Vagina (tissue), 2 donors: ENCODE measurements at regions not wholly inside any gene's neighbourhood (a gene's known extent, or its start where the extent isn't known, plus 50 kb on each side); places are given as distances from the start of the nearest gene placed in this dataset.

Source experiments
- DNase-seq, 2 donors: peaks; one replicate each; pipeline ENCODE4 v3.0.0-alpha.2; 2017; ENCODE audit errors: extremely low spot score in 2 of 2
- H3K27ac ChIP-seq: fragments of 200-600 bp; sonication (generic); one replicate; pipeline ENCODE4 v1.5.1; 2019
- H3K27me3 ChIP-seq: fragments of 200-600 bp; sonication (generic); one replicate; pipeline ENCODE4 v1.5.1; 2019
- H3K36me3 ChIP-seq, 2 donors: fragments of 200-600 bp; sonication (generic); one replicate each; pipeline ENCODE4 v1.5.1; 2017 to 2019
- H3K4me1 ChIP-seq: fragments of 200-600 bp; sonication (generic); one replicate; pipeline ENCODE4 v1.5.1; 2019
- H3K4me3 ChIP-seq, 2 donors: fragments of 200-600 bp; sonication (generic); 1 replicate in 1 of 2; 2 replicates in 1 of 2; pipeline ENCODE4 v1.5.1; 2016 to 2019
- H3K9me3 ChIP-seq: fragments of 200-600 bp; sonication (generic); one replicate; pipeline ENCODE4 v1.5.1; 2019
- CTCF ChIP-seq, 3 experiments: fragments of 450-650 bp in 2 of 3; fragments of 200-600 bp in 1 of 3; sonication (generic) in 1 of 3; IDR thresholded peaks; one replicate each; pipeline ENCODE4 v1.5.1; 2017 to 2019; ENCODE audit warnings: antibody characterized with exemption in 3 of 3, mild to moderate bottlenecking in 2 of 3, moderate library complexity in 2 of 3
- POLR2A ChIP-seq, 2 donors: fragments of 450-650 bp; IDR thresholded peaks; one replicate each; pipeline ENCODE4 v1.6.1; 2017; ENCODE audit warnings: antibody characterized with exemption in 2 of 2, mild to moderate bottlenecking in 2 of 2, moderate library complexity in 2 of 2
- POLR2AphosphoS5 ChIP-seq, 2 donors: sonication (generic); formaldehyde crosslinking; IDR thresholded peaks; one replicate each; pipeline ENCODE4 v1.9.0; 2017; ENCODE audit warnings: antibody characterized with exemption in 2 of 2, mild to moderate bottlenecking in 2 of 2, low read depth in 1 of 2; ENCODE audit not compliant: insufficient read depth in 1 of 2
- intact Hi-C: fragments of 100-400 bp; cut with DNase I; formaldehyde crosslinking; loops from one replicate; pipeline ENCODE4 v1.15.1; 2023

DNA sequence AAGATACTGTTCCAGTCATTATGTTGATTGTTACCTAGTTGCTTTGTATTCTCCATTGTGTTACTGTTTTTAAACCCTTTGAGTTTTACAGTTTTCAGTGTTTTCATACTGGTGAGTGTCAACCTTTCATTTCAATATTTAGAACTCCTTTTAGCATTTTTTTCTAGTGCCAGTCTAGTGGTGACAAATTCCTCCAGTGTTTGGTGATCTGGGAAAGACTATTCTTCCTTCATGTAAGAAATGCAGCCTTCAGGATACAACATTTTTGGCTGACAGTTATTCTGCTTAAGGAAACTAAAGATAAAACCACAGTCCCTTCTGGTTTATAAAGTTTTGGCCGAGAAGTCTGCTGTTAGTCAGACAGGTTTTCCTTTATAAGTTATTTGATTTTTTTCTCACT, 143.8 kb downstream of the ETAA1 start:
- intact Hi-C loops = no loop called here
- DNase-seq = no peak
- no peak overlapping the region for H3K4me3 ChIP-seq
- no peaks in the 10 kb centered on the region for H3K27me3 ChIP-seq
- no peaks in the 10 kb centered on the region for H3K9me3 ChIP-seq
- no peak for TF ChIP-seq POLR2A (IDR thresholded peaks at IDR 0.05)
- TF ChIP-seq POLR2AphosphoS5 (IDR thresholded peaks at IDR 0.05; ENCODE audit: insufficient read depth in 1 of 2, low read depth in 1 of 2) = no peak
- TF ChIP-seq CTCF (IDR thresholded peaks at IDR 0.05) = no peak
- H3K27ac ChIP-seq = no peak overlapping the region
- no peaks in the 10 kb centered on the region for H3K4me1 ChIP-seq
- H3K36me3 ChIP-seq = no peaks in the 10 kb centered on the region

- no peak overlapping the region for H3K4me3 ChIP-seq
- no peaks in the 10 kb centered on the region for H3K27me3 ChIP-seq
- H3K4me1 ChIP-seq = no peaks in the 10 kb centered on the region
- no peaks in the 10 kb centered on the region for H3K9me3 ChIP-seq
- intact Hi-C loops = no loop called here
- H3K36me3 ChIP-seq = no peaks in the 10 kb centered on the region
- no peak overlapping the region for H3K27ac ChIP-seq
- DNase-seq = no peak
- TF ChIP-seq POLR2A (IDR thresholded peaks at IDR 0.05) = no peak
- TF ChIP-seq POLR2AphosphoS5 (IDR thresholded peaks at IDR 0.05; ENCODE audit: insufficient read depth in 1 of 2, low read depth in 1 of 2) = no peak
- TF ChIP-seq CTCF (IDR thresholded peaks at IDR 0.05) = no peak
Observed at GRCh38 chr2:67544286-67544685, 147.2 kb downstream of the ETAA1 start.

- TF ChIP-seq POLR2AphosphoS5 (IDR thresholded peaks at IDR 0.05; ENCODE audit: insufficient read depth in 1 of 2, low read depth in 1 of 2) (no peak), POLR2A (IDR thresholded peaks at IDR 0.05) (no peak), CTCF (IDR thresholded peaks at IDR 0.05) (no peak)
- Histone ChIP-seq H3K27me3 (no peaks in the 10 kb centered on the region), H3K36me3 (no peaks in the 10 kb centered on the region), H3K9me3 (no peaks in the 10 kb centered on the region), H3K4me3 (no peak overlapping the region), H3K4me1 (no peaks in the 10 kb centered on the region), H3K27ac (no peak overlapping the region)
- DNase-seq = no peak
- intact Hi-C loops = no loop called here
Observed at GRCh38 chr2:67548317-67549201, 151.4 kb downstream of the ETAA1 start.

GRCh38 chr2:67559156-67559555, 162.0 kb downstream of the ETAA1 start:
- no peaks in the 10 kb centered on the region for H3K9me3 ChIP-seq
- TF ChIP-seq POLR2AphosphoS5 (IDR thresholded peaks at IDR 0.05; ENCODE audit: insufficient read depth in 1 of 2, low read depth in 1 of 2) (no peak), POLR2A (IDR thresholded peaks at IDR 0.05) (no peak), CTCF (IDR thresholded peaks at IDR 0.05) (no peak)
- H3K4me3 ChIP-seq = no peak overlapping the region
- peaks cover 19% of the 10 kb centered on the region for H3K4me1 ChIP-seq
- intact Hi-C loops = no loop called here
- peaks cover 6% of the 10 kb centered on the region for H3K27me3 ChIP-seq
- no peak for DNase-seq
- H3K36me3 ChIP-seq = no peaks in the 10 kb centered on the region
- H3K27ac ChIP-seq = no peak overlapping the region

DNA sequence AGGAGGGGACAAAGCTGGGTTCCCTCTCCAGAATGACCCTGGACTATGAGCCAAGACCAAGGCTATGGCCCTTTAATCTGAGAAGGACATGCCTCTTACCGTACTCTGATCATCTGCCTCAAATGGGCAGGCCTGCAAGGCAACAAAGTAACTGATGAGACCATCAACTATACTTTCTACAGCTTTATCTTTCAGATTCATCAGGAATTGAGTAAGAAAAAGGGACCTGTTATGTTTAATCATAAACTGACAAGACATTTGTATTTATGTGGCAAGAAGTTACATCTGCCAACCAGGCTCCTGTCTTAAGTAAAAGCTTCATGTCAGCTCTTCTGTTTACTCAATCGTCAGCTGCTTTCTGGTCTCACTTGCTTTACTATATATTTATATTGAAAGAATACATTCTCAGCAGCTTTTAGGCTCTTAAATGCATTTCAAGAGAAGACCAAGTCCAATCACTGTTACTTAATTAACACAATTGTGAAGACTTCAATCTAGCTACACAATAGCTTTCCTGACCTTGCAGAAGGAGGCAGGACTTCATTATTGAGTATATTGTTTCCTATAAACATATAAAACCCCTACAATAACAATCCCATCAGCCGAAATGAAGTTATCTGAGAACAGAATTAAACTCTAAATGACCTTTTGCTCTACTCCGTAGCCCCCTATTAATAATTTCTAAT, 163.8 kb downstream of the ETAA1 start:
- DNase-seq = no peak
- Histone ChIP-seq H3K4me3 (no peak overlapping the region), H3K9me3 (no peaks in the 10 kb centered on the region), H3K36me3 (no peaks in the 10 kb centered on the region), H3K27ac (no peak overlapping the region), H3K27me3 (no peaks in the 10 kb centered on the region), H3K4me1 (peaks cover 19% of the 10 kb centered on the region)
- TF ChIP-seq CTCF (IDR thresholded peaks at IDR 0.05) (no peak), POLR2AphosphoS5 (IDR thresholded peaks at IDR 0.05; ENCODE audit: insufficient read depth in 1 of 2, low read depth in 1 of 2) (no peak), POLR2A (IDR thresholded peaks at IDR 0.05) (no peak)
- intact Hi-C loops = no loop called here
